LoVo (cell line): ENCODE measurements at regions not wholly inside any gene's neighbourhood (a gene's known extent, or its start where the extent isn't known, plus 50 kb on each side); places are given as distances from the start of the nearest gene placed in this dataset.
"Not testable (repeated sequence)": the region's sequence is repeated elsewhere in the genome, so short reads cannot be mapped to it uniquely, and the experiment has no call there.

Source experiments
- DNase-seq: peaks from one replicate; pipeline ENCODE4 v3.0.0-alpha.2; 2016; ENCODE audit warnings: low spot score

GRCh38 chr6:155853011-155853410, 397.4 kb upstream of the NOX3 start:
- no peak for DNase-seq

GRCh38 chr6:155850408-155850841, 394.8 kb upstream of the NOX3 start:
- DNase-seq, result peak; percentile 2

GRCh38 chr6:155847711-155848110, 392.1 kb upstream of the NOX3 start:
- no peak for DNase-seq

GRCh38 chr6:155837474-155837873, 381.8 kb upstream of the NOX3 start:
- DNase-seq, result no peak

GRCh38 chr6:155832596-155832995, 377.0 kb upstream of the NOX3 start:
- no peak for DNase-seq

- DNase-seq, result no peak
Measured at GRCh38 chr6:155830531-155830930, 374.9 kb upstream of the NOX3 start.

GRCh38 chr6:155829646-155830045, 374.0 kb upstream of the NOX3 start:
- no peak for DNase-seq

GRCh38 chr6:155828989-155829388, 373.4 kb upstream of the NOX3 start:
- no peak for DNase-seq

- DNase-seq, result no peak
Measured at GRCh38 chr6:155818698-155819097, 363.1 kb upstream of the NOX3 start.

- no peak for DNase-seq
Measured at GRCh38 chr6:155813548-155813947, 357.9 kb upstream of the NOX3 start.

- no peak for DNase-seq
Measured at GRCh38 chr6:155807243-155807642, 351.6 kb upstream of the NOX3 start.

GRCh38 chr6:155801046-155801445, 345.4 kb upstream of the NOX3 start:
- DNase-seq, result no peak

GRCh38 chr6:155798876-155799275, 343.2 kb upstream of the NOX3 start:
- DNase-seq, result not testable (repeated sequence)

GRCh38 chr6:155795173-155795796, 339.6 kb upstream of the NOX3 start:
- peak; percentile 2 for DNase-seq

GRCh38 chr6:155791891-155792290, 336.3 kb upstream of the NOX3 start:
- no peak for DNase-seq

GRCh38 chr6:155791186-155791585, 335.5 kb upstream of the NOX3 start:
- DNase-seq, result no peak

GRCh38 chr6:155787168-155787567, 331.5 kb upstream of the NOX3 start:
- no peak for DNase-seq

- DNase-seq, result no peak
Measured at GRCh38 chr6:155786528-155786927, 330.9 kb upstream of the NOX3 start.

- no peak for DNase-seq
Measured at GRCh38 chr6:155782739-155783459, 327.3 kb upstream of the NOX3 start.

GRCh38 chr6:155782320-155782731, 326.7 kb upstream of the NOX3 start:
- DNase-seq, result peak; percentile 88

GRCh38 chr6:155779456-155779855, 323.8 kb upstream of the NOX3 start:
- no peak for DNase-seq

GRCh38 chr6:155778336-155778735, 322.7 kb upstream of the NOX3 start:
- no peak for DNase-seq

GRCh38 chr6:155771822-155772221, 316.2 kb upstream of the NOX3 start:
- DNase-seq, result no peak

GRCh38 chr6:155770856-155771255, 315.2 kb upstream of the NOX3 start:
- DNase-seq, result no peak
